ENCODE measurements at regions not wholly inside any gene's neighbourhood (a gene's known extent, or its start where the extent isn't known, plus 50 kb on each side); places are given as distances from the start of the nearest gene placed in this dataset.

GRCh38 chr4:110268790-110269189 is 70.4 kb upstream of the ELOVL6 start:
- DNase-seq (ENCODE audit: low spot score) = no peak
- no peaks in the 10 kb centered on the region for H3K4me1 ChIP-seq
- H3K27me3 ChIP-seq = no peaks in the 10 kb centered on the region
- no peaks in the 10 kb centered on the region for H3K36me3 ChIP-seq
- no peak overlapping the region for H3K27ac ChIP-seq
- no peaks in the 10 kb centered on the region for H3K9me3 ChIP-seq
- H3K4me3 ChIP-seq = no peak overlapping the region
- TF ChIP-seq CTCF (IDR thresholded peaks at IDR 0.05) = no peak

GRCh38 chr4:110268352-110268751 is 69.9 kb upstream of the ELOVL6 start:
- Histone ChIP-seq H3K4me1 (no peaks in the 10 kb centered on the region), H3K27ac (no peak overlapping the region), H3K4me3 (no peak overlapping the region), H3K27me3 (no peaks in the 10 kb centered on the region), H3K36me3 (no peaks in the 10 kb centered on the region), H3K9me3 (no peaks in the 10 kb centered on the region)
- no peak for TF ChIP-seq CTCF (IDR thresholded peaks at IDR 0.05)
- DNase-seq (ENCODE audit: low spot score) = no peak

GRCh38 chr4:110266136-110266535 is 67.7 kb upstream of the ELOVL6 start:
- no peak overlapping the region for H3K4me3 ChIP-seq
- no peak overlapping the region for H3K27ac ChIP-seq
- H3K4me1 ChIP-seq = no peaks in the 10 kb centered on the region
- TF ChIP-seq CTCF (IDR thresholded peaks at IDR 0.05) = no peak
- DNase-seq (ENCODE audit: low spot score) = no peak
- no peaks in the 10 kb centered on the region for H3K27me3 ChIP-seq
- no peaks in the 10 kb centered on the region for H3K36me3 ChIP-seq
- no peaks in the 10 kb centered on the region for H3K9me3 ChIP-seq

GRCh38 chr4:110265001-110265400 is 66.6 kb upstream of the ELOVL6 start:
- H3K9me3 ChIP-seq = no peaks in the 10 kb centered on the region
- H3K4me3 ChIP-seq = no peak overlapping the region
- peak; percentile 32 for DNase-seq (ENCODE audit: low spot score)
- H3K36me3 ChIP-seq = no peaks in the 10 kb centered on the region
- H3K27me3 ChIP-seq = no peaks in the 10 kb centered on the region
- no peaks in the 10 kb centered on the region for H3K4me1 ChIP-seq
- H3K27ac ChIP-seq = no peak overlapping the region
- no peak for TF ChIP-seq CTCF (IDR thresholded peaks at IDR 0.05)

- Histone ChIP-seq H3K9me3 (no peaks in the 10 kb centered on the region), H3K4me3 (no peak overlapping the region), H3K27me3 (no peaks in the 10 kb centered on the region), H3K36me3 (no peaks in the 10 kb centered on the region), H3K27ac (no peak overlapping the region), H3K4me1 (no peaks in the 10 kb centered on the region)
- TF ChIP-seq CTCF (IDR thresholded peaks at IDR 0.05) = no peak
- no peak for DNase-seq (ENCODE audit: low spot score)
Observed at GRCh38 chr4:110260299-110260698, 61.9 kb upstream of the ELOVL6 start.

GRCh38 chr4:110250023-110250387 is 51.6 kb upstream of the ELOVL6 start:
- Histone ChIP-seq H3K27ac (no peak overlapping the region), H3K27me3 (no peaks in the 10 kb centered on the region), H3K9me3 (no peaks in the 10 kb centered on the region), H3K4me3 (no peak overlapping the region), H3K4me1 (no peaks in the 10 kb centered on the region), H3K36me3 (no peaks in the 10 kb centered on the region)
- DNase-seq (ENCODE audit: low spot score) = no peak
- no peak for TF ChIP-seq CTCF (IDR thresholded peaks at IDR 0.05)
